Gastrocnemius medialis (tissue), 4 donors: ENCODE measurements at regions not wholly inside any gene's neighbourhood (a gene's known extent, or its start where the extent isn't known, plus 50 kb on each side); places are given as distances from the start of the nearest gene placed in this dataset.

Experiments used
- ATAC-seq, 2 donors: fragments of 150-250 bp; one replicate each; pipeline ENCODE4 v1.9.1; 2016
- DNase-seq, 2 donors: peaks; one replicate each; pipeline ENCODE4 v3.0.0-alpha.2; 2019
- H3K27ac ChIP-seq, 4 donors: fragments of 200-600 bp; sonication (generic); 1 replicate in 1 of 4; 2 replicates in 3 of 4; pipeline ENCODE4 v1.5.1; 2016 to 2018; ENCODE audit warnings: mild to moderate bottlenecking in 2 of 4, moderate library complexity in 1 of 4
- H3K27me3 ChIP-seq, 3 donors: fragments of 200-600 bp; sonication (generic) in 2 of 3; 1 replicate in 1 of 3; 2 replicates in 2 of 3; pipeline versions ENCODE4 v1.5.1 to v1.6.0; 2016 to 2019; ENCODE audit warnings: mild to moderate bottlenecking in 1 of 3, moderate library complexity in 1 of 3
- H3K36me3 ChIP-seq, 2 donors: fragments of 200-600 bp; sonication (generic) in 1 of 2; one replicate each; pipeline ENCODE4 v1.5.1; 2017 to 2018
- H3K4me1 ChIP-seq, 2 donors: fragments of 200-600 bp; sonication (generic) in 1 of 2; one replicate each; pipeline ENCODE4 v1.5.1; 2016 to 2017; ENCODE audit warnings: mild to moderate bottlenecking in 2 of 2
- H3K4me3 ChIP-seq, 4 donors: fragments of 200-600 bp; sonication (generic) in 3 of 4; 1 replicate in 1 of 4; 2 replicates in 3 of 4; pipeline ENCODE4 v1.5.1; 2016 to 2019; ENCODE audit warnings: mild to moderate bottlenecking in 2 of 4
- H3K9me3 ChIP-seq, 3 donors: fragments of 200-600 bp; sonication (generic) in 2 of 3; 1 replicate in 1 of 3; 2 replicates in 2 of 3; pipeline ENCODE4 v1.5.1; 2016 to 2019
- POLR2A ChIP-seq, 2 donors: fragments of 450-650 bp; IDR thresholded peaks; one replicate each; pipeline ENCODE4 v1.6.1; 2017; ENCODE audit warnings: antibody characterized with exemption in 2 of 2, mild to moderate bottlenecking in 2 of 2, moderate library complexity in 2 of 2
- in situ Hi-C, 4 donors: fragments of 200-750 bp; cut with MboI; loops; one replicate each; pipeline versions ENCODE4 v1.15.0 to v1.8.0; 2017; ENCODE audit warnings: low sequenced_read_pairs in 4 of 4
- intact Hi-C: fragments of 100-400 bp; cut with DNase I; formaldehyde crosslinking; loops from one replicate; pipeline ENCODE4 v1.15.1; 2023; ENCODE audit warnings: low total_unique reads
- TF ChIP-seq, protein P1 (sequence below), 5 experiments: fragments of 450-650 bp in 3 of 5; fragments of 200-600 bp in 2 of 5; sonication (generic) in 2 of 5; IDR thresholded peaks in 4 of 5; conservative IDR thresholded peaks in 1 of 5; 1 replicate in 4 of 5; 2 replicates in 1 of 5; pipeline ENCODE4 v1.5.1; 2016 to 2019; ENCODE audit warnings: antibody characterized with exemption in 5 of 5, mild to moderate bottlenecking in 3 of 5, moderate library complexity in 3 of 5

DNA sequence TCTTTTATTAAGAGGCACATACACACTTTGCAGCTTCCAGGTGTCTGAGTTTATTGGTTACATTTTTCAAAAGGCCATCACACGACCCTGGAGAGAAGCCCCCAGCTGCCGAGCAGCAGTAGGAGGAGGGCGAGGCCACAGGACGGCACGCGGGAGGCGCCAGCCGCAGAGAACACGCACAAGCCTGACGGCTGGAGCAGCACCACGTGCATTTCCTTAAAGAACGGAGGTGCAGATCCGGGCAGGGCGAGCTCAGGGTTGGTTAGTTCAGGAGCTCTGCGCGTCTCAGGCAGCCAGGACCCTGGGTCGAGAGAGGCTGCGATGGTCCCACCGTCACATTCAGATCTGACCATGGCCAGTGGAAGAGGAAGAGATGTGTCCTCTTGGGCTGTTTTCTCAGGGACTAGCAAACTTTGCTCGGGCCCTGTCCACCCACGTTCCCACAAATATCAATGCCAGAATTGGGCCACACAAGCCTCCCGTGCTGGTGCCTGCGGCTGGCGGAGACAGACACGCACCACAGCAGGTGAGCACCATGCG is 121.4 kb upstream of the AFDN start:
- Histone ChIP-seq H3K4me3 (no peak overlapping the region), H3K9me3 (no peaks in the 10 kb centered on the region), H3K27me3 (no peaks in the 10 kb centered on the region), H3K27ac (no peak overlapping the region), H3K36me3 (no peaks in the 10 kb centered on the region), H3K4me1 (no peaks in the 10 kb centered on the region)
- in situ Hi-C loops: no loop called here
- intact Hi-C loops: no loop called here
- TF ChIP-seq, protein P1, sequence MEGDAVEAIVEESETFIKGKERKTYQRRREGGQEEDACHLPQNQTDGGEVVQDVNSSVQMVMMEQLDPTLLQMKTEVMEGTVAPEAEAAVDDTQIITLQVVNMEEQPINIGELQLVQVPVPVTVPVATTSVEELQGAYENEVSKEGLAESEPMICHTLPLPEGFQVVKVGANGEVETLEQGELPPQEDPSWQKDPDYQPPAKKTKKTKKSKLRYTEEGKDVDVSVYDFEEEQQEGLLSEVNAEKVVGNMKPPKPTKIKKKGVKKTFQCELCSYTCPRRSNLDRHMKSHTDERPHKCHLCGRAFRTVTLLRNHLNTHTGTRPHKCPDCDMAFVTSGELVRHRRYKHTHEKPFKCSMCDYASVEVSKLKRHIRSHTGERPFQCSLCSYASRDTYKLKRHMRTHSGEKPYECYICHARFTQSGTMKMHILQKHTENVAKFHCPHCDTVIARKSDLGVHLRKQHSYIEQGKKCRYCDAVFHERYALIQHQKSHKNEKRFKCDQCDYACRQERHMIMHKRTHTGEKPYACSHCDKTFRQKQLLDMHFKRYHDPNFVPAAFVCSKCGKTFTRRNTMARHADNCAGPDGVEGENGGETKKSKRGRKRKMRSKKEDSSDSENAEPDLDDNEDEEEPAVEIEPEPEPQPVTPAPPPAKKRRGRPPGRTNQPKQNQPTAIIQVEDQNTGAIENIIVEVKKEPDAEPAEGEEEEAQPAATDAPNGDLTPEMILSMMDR (IDR thresholded peaks at IDR 0.05 in 4 of 5, conservative IDR thresholded peaks at IDR 0.05 in 1 of 5): no peak
- TF ChIP-seq POLR2A (IDR thresholded peaks at IDR 0.05): no peak
- ATAC-seq (no peak), DNase-seq (no peak)

DNA sequence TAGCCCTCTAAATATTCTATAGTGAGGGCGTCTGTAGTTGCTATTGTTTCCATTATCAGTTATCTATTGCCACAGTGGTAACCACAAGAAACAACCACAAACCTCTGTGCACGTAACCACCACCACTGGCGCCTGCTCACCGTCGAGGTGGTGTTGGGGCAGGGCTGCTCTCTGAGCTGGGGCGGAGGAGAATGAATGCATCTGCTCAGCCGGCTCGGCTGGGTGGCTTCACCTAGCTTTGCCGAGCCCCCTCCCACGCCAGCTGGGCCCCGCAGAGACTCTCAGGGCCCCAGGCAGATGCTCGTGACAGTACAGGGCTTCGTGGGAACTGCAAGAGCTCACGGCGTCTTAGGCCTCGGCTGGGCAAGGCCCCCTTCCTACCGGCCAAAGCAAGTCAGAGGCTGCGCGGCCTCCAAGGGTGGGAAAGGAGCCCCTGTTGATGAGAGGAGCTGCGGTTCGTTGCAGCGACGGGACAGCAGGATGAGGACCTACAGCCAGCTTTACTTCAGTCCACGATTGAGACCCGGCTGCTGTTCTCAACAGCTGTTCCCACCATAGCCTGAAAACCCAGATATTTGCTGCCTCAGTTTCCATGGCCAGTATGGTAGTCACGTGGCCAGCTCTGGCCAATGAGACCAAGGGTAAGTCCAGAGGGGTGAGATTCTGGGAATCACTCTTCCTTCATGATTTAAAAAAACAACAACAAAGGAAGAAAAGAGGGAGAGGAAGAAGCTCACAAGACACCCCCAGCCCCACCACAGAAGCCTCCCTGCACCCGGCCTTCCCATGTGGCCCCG is 120.2 kb upstream of the AFDN start:
- ATAC-seq: no peak
- no peaks in the 10 kb centered on the region for H3K9me3 ChIP-seq
- H3K4me1 ChIP-seq: no peaks in the 10 kb centered on the region
- DNase-seq: no peak
- no peak for TF ChIP-seq POLR2A (IDR thresholded peaks at IDR 0.05)
- TF ChIP-seq, protein P1 (IDR thresholded peaks at IDR 0.05 in 4 of 5, conservative IDR thresholded peaks at IDR 0.05 in 1 of 5): no peak
- H3K36me3 ChIP-seq: no peaks in the 10 kb centered on the region
- H3K27ac ChIP-seq: no peak overlapping the region
- H3K27me3 ChIP-seq: no peaks in the 10 kb centered on the region
- H3K4me3 ChIP-seq: no peak overlapping the region
- intact Hi-C loops (no loop called here), in situ Hi-C loops (no loop called here)

DNA sequence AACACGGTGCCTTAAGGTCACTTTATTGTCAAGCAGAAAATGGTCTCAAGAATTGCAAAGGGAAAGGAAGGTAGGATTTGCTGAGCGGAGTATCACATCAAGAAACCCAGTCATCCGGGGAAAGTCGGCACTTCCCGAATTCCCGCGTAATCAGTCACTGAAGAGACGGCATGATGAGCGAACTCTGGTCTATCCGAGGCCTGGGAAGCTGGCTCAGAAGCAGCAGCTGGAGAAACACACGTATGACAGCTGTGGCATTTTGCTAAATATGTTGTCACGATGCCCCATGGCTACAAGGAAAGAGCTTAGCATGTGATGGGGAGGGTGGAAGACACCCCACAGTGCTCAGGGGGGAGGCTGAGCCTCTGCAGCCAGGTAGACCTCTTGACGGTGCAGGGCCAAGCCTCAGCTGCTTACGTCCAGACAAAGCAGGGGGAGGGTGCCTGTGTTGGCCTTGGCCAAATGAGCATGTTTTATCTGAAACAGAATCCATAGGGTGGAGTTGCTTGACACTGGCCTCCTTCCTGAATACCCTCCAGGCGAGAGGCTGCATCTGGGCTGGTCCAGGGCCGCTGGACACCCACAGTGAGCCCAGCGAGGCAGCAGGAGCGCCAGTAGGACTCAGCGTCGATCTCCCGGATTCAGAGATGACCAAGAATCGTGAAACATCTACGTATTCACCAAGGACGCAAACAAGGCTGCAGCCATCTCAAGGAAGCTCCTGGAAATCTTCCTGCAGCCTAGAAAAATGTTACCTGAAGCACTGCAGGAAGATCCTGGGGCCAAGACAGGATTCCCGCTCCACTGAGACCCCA is 118.8 kb upstream of the AFDN start:
- ATAC-seq (no peak), DNase-seq (no peak)
- TF ChIP-seq, protein P1 (IDR thresholded peaks at IDR 0.05 in 4 of 5, conservative IDR thresholded peaks at IDR 0.05 in 1 of 5): no peak
- no peak for TF ChIP-seq POLR2A (IDR thresholded peaks at IDR 0.05)
- H3K4me3 ChIP-seq: no peak overlapping the region
- H3K36me3 ChIP-seq: no peaks in the 10 kb centered on the region
- H3K27me3 ChIP-seq: no peaks in the 10 kb centered on the region
- no peaks in the 10 kb centered on the region for H3K4me1 ChIP-seq
- in situ Hi-C loops: no loop called here
- intact Hi-C loops: no loop called here
- H3K9me3 ChIP-seq: no peaks in the 10 kb centered on the region
- no peak overlapping the region for H3K27ac ChIP-seq

DNA sequence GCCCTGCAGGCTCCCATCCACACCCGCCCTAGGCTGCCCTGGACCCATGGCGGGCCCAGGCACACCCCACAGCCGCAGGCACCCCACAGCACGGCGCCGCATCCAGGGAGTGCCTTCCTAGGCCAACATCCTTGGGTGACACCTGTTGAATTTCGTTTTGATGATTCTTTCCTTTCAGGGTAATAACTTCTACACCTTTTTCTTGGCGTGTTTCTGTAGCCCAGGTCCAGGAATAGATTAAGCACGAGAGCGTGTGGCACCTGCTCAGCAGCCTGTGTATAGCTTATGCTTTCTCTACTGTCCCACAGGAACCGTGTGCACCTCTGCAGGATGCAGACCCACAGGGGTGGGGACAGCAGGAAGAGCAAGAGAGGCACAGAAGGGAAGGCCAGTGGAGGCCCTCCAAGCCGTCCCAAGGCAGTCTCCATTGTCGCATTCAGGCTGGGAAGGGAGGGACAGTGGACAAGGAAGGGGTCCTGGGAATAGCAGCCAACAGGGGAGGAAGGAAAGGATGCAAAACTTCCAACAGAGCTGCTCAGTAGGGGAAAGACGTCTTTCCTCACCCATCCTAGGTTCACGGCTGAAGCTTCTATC is 118.1 kb upstream of the AFDN start:
- no peak for DNase-seq
- no peaks in the 10 kb centered on the region for H3K4me1 ChIP-seq
- TF ChIP-seq, protein P1 (IDR thresholded peaks at IDR 0.05 in 4 of 5, conservative IDR thresholded peaks at IDR 0.05 in 1 of 5): no peak
- TF ChIP-seq POLR2A (IDR thresholded peaks at IDR 0.05): no peak
- intact Hi-C loops (no loop called here), in situ Hi-C loops (no loop called here)
- H3K4me3 ChIP-seq: no peak overlapping the region
- ATAC-seq: no peak
- H3K27me3 ChIP-seq: no peaks in the 10 kb centered on the region
- H3K9me3 ChIP-seq: no peaks in the 10 kb centered on the region
- H3K27ac ChIP-seq: no peak overlapping the region
- H3K36me3 ChIP-seq: no peaks in the 10 kb centered on the region
